SK-N-SH (cell line): ENCODE measurements at regions not wholly inside any gene's neighbourhood (a gene's known extent, or its start where the extent isn't known, plus 50 kb on each side); places are given as distances from the start of the nearest gene placed in this dataset.

Experiments
- CTCF ChIA-PET: fragments of 300-600, 350-600 bp; formaldehyde crosslinking; extraction: SDS; loops from one replicate; lab custom pipeline; 2021; lab: Yijun Ruan, JAX
- POLR2A ChIA-PET: fragments of 350-600 bp; sonication (Branson Sonifier 250); formaldehyde crosslinking; extraction: SDS; loops from one replicate; lab custom pipeline; 2020; ENCODE audit warnings: antibody characterized with exemption, inconsistent platforms; lab: Yijun Ruan, JAX
- DNase-seq: peaks from one replicate; pipeline ENCODE4 v3.0.0; 2012
- H2AFZ ChIP-seq: fragments of 200-600 bp; sonication (generic); 2 replicates; pipeline ENCODE4 v1.8.1; 2016; ENCODE audit warnings: antibody characterized with exemption, mild to moderate bottlenecking, low read depth
- H3F3A ChIP-seq: fragments of 200-600 bp; sonication (generic); replicated peaks from 2 replicates; pipeline ENCODE3; 2016; ENCODE audit warnings: antibody characterized with exemption, mild to moderate bottlenecking; ENCODE audit not compliant: insufficient read depth
- H3K27ac ChIP-seq, 2 experiments: fragments of 200-500 bp in 1 of 2; fragments of 200-600 bp in 1 of 2; sonication (Bioruptor generic) in 1 of 2; sonication (generic), shearing (Covaris generic) in 1 of 2; 2 replicates each; pipeline versions ENCODE4 v1.5.1 to v1.6.1; 2014 to 2016; ENCODE audit warnings: low read depth in 2 of 2, inconsistent platforms in 1 of 2, low read length in 1 of 2, mild to moderate bottlenecking in 1 of 2, mixed read lengths in 1 of 2
- H3K27me3 ChIP-seq: fragments of 200-600 bp; sonication (generic), shearing (Covaris generic); 2 replicates; pipeline ENCODE4 v1.6.1; 2016; ENCODE audit warnings: mixed run types; ENCODE audit not compliant: insufficient read depth
- H3K36me3 ChIP-seq, 2 experiments: fragments of 200-500 bp in 1 of 2; fragments of 200-600 bp in 1 of 2; sonication (Bioruptor generic) in 1 of 2; sonication (generic) in 1 of 2; replicated peaks in 1 of 2; 2 replicates each; pipeline versions ENCODE3 to v1.5.1; 2014 to 2016; ENCODE audit warnings: low read length in 1 of 2, mild to moderate bottlenecking in 1 of 2; ENCODE audit not compliant: insufficient read depth in 2 of 2, control insufficient read depth in 1 of 2
- H3K4me1 ChIP-seq, 2 experiments: fragments of 200-500 bp in 1 of 2; fragments of 200-600 bp in 1 of 2; sonication (Bioruptor generic) in 1 of 2; sonication (generic), shearing (Covaris generic) in 1 of 2; 2 replicates each; pipeline versions ENCODE4 v1.5.1 to v1.6.1; 2014 to 2016; ENCODE audit warnings: low read depth in 1 of 2, low read length in 1 of 2, mixed run types in 1 of 2; ENCODE audit not compliant: insufficient read depth in 2 of 2, control insufficient read depth in 1 of 2
- H3K4me2 ChIP-seq: fragments of 200-600 bp; sonication (generic), shearing (Covaris generic); 2 replicates; pipeline ENCODE4 v1.6.1; 2017; ENCODE audit warnings: mixed run types
- H3K4me3 ChIP-seq, 2 experiments: fragments of 200-500 bp in 1 of 2; fragments of 200-600 bp in 1 of 2; sonication (Bioruptor generic) in 1 of 2; sonication (generic), shearing (Covaris generic) in 1 of 2; 2 replicates each; pipeline versions ENCODE4 v1.5.1 to v1.8.1; 2014 to 2016; ENCODE audit warnings: low read depth in 2 of 2, inconsistent platforms in 1 of 2, low read length in 1 of 2, mild to moderate bottlenecking in 1 of 2, mixed read lengths in 1 of 2, moderate library complexity in 1 of 2
- H3K79me2 ChIP-seq: fragments of 200-600 bp; sonication (generic); 2 replicates; pipeline ENCODE4 v1.8.1; 2017; ENCODE audit warnings: mild to moderate bottlenecking; ENCODE audit not compliant: insufficient read depth
- H3K9ac ChIP-seq: fragments of 200-600 bp; sonication (generic); 2 replicates; pipeline ENCODE4 v1.6.1; 2017; ENCODE audit warnings: mixed run types
- H3K9me2 ChIP-seq: fragments of 200-600 bp; sonication (generic); 2 replicates; pipeline ENCODE4 v1.6.1; 2017; ENCODE audit warnings: mixed run types
- H3K9me3 ChIP-seq: fragments of 200-600 bp; sonication (generic); 2 replicates; pipeline ENCODE4 v1.6.1; 2017; ENCODE audit warnings: mixed run types, mild to moderate bottlenecking, moderate library complexity
- H4K20me1 ChIP-seq: fragments of 200-600 bp; sonication (generic); 2 replicates; pipeline ENCODE4 v1.6.1; 2017; ENCODE audit warnings: mild to moderate bottlenecking, mixed run types; ENCODE audit not compliant: insufficient read depth
- CHD2 ChIP-seq: fragments of 150-350 bp; IDR thresholded peaks from 2 replicates; pipeline ENCODE4 v1.6.1; 2018; ENCODE audit warnings: low read length; ENCODE audit not compliant: partially characterized antibody
- CTCF ChIP-seq: fragments of 200-600 bp; sonication (generic); IDR thresholded peaks from 2 replicates; pipeline ENCODE4 v1.6.1; 2017; ENCODE audit warnings: antibody characterized with exemption, mild to moderate bottlenecking, moderate library complexity
- ELF1 ChIP-seq: IDR thresholded peaks from 2 replicates; pipeline ENCODE4 v1.4.0; 2012
- EP300 ChIP-seq, 2 experiments: IDR thresholded peaks; 2 replicates each; pipeline versions ENCODE4 v1.4.0 to v1.6.1; 2012; ENCODE audit warnings: borderline replicate concordance in 1 of 2, low read depth in 1 of 2, low read length in 1 of 2
- EZH2phosphoT487 ChIP-seq: fragments of 200-600 bp; sonication (generic); IDR thresholded peaks from 2 replicates; pipeline ENCODE4 v1.6.1; 2017; ENCODE audit warnings: low read depth, mixed run types, mild to moderate bottlenecking, antibody characterized with exemption, moderate library complexity, borderline replicate concordance
- GATA2 ChIP-seq: sonication (generic); formaldehyde crosslinking; IDR thresholded peaks from 2 replicates; pipeline ENCODE4 v1.5.0; 2020; ENCODE audit warnings: mild to moderate bottlenecking, missing genetic modification reagents
- MEF2A ChIP-seq: IDR thresholded peaks from 2 replicates; pipeline ENCODE4 v1.4.0; 2012; ENCODE audit warnings: low read depth, borderline replicate concordance
- MXI1 ChIP-seq: IDR thresholded peaks from 2 replicates; pipeline ENCODE4 v1.6.1; 2012; ENCODE audit warnings: mild to moderate bottlenecking, low read depth, low read length, improper control_type of control experiment
- NRF1 ChIP-seq: IDR thresholded peaks from 2 replicates; pipeline ENCODE4 v1.6.1; 2012; ENCODE audit warnings: low read depth, mild to moderate bottlenecking, low read length
- RCOR1 ChIP-seq: fragments of 150-350 bp; IDR thresholded peaks from 2 replicates; pipeline ENCODE4 v1.6.1; 2017; ENCODE audit warnings: antibody characterized with exemption, low read length
- RFX5 ChIP-seq: IDR thresholded peaks from 2 replicates; pipeline ENCODE4 v1.6.1; 2012; ENCODE audit warnings: mild to moderate bottlenecking, improper control_type of control experiment, low read length
- RXRA ChIP-seq: IDR thresholded peaks from 2 replicates; pipeline ENCODE4 v1.4.0; 2012; ENCODE audit warnings: low read depth, mild to moderate bottlenecking, borderline replicate concordance
- SIN3A ChIP-seq: IDR thresholded peaks from 2 replicates; pipeline ENCODE4 v1.6.1; 2012; ENCODE audit warnings: low read depth, mild to moderate bottlenecking, low read length, moderate library complexity, borderline replicate concordance
- TAF1 ChIP-seq: IDR thresholded peaks from 2 replicates; pipeline ENCODE4 v1.6.1; 2012; ENCODE audit warnings: low read depth, mild to moderate bottlenecking, low read length, moderate library complexity, borderline replicate concordance
- TCF12 ChIP-seq: IDR thresholded peaks from 2 replicates; pipeline ENCODE4 v1.4.0; 2012
- USF2 ChIP-seq: fragments of 150-350 bp; IDR thresholded peaks from 2 replicates; pipeline ENCODE4 v1.6.1; 2017; ENCODE audit warnings: antibody characterized with exemption, low read length, low read depth, borderline replicate concordance
- YY1 ChIP-seq: IDR thresholded peaks from 2 replicates; pipeline ENCODE4 v1.4.0; 2012; ENCODE audit warnings: low read depth, mild to moderate bottlenecking
- ZBTB33 ChIP-seq: IDR thresholded peaks from 2 replicates; pipeline ENCODE4 v1.4.0; 2012; ENCODE audit warnings: low read depth, borderline replicate concordance
- WGBS: methylation state at CpG from one replicate; pipeline ENCODE4 v1.1.6; 2017; ENCODE audit warnings: low lambda C conversion rate; 5-methylcytosine and 5-hydroxymethylcytosine counted together

- Histone ChIP-seq H3K79me2 (no peaks in the 10 kb centered on the region), H4K20me1 (no peaks in the 10 kb centered on the region), H3K4me2 (no peak overlapping the region), H3K27me3 (no peaks in the 10 kb centered on the region; the same call in 1 of the 2 replicates), H2AFZ (no peak overlapping the region), H3K4me1 (no peaks in the 10 kb centered on the region), H3K4me3 (no peak overlapping the region), H3K9me3 (no peaks in the 10 kb centered on the region), H3K9ac (no peak overlapping the region), H3K9me2 (no peaks in the 10 kb centered on the region), H3F3A (no peaks in the 10 kb centered on the region), H3K27ac (no peak overlapping the region), H3K36me3 (no peaks in the 10 kb centered on the region)
- 70% methylated on average over 6 of the region's 6 CpGs for WGBS
- DNase-seq, result no peak
- POLR2A ChIA-PET, result no interaction called here
- TF ChIP-seq SIN3A, result no peak
- TF ChIP-seq GATA2 (CRISPR knock-in tag), result no peak
- TF ChIP-seq EZH2phosphoT487, result no peak
- no peak for TF ChIP-seq EP300 (IDR thresholded peaks at IDR 0.05; ENCODE audit: borderline replicate concordance in 1 of 2, low read depth in 1 of 2, low read length in 1 of 2)
- no peak for TF ChIP-seq RXRA
- TF ChIP-seq RCOR1, result no peak
- no peak for TF ChIP-seq RFX5
- no peak for TF ChIP-seq TCF12
- no peak for TF ChIP-seq ELF1
- no peak for TF ChIP-seq NRF1
- TF ChIP-seq MEF2A, result no peak
- TF ChIP-seq ZBTB33, result no peak
- TF ChIP-seq CTCF, result no peak
- no peak for TF ChIP-seq CHD2
- TF ChIP-seq USF2, result no peak
- no peak for TF ChIP-seq MXI1
- no peak for TF ChIP-seq TAF1
- TF ChIP-seq YY1, result no peak
- CTCF ChIA-PET, result no interaction called here
Measured at GRCh38 chr16:48030926-48031325, 124.9 kb downstream of the ABCC12 start.
